Neural progenitor cell (in vitro differentiated cells): ENCODE measurements at regions not wholly inside any gene's neighbourhood (a gene's known extent, or its start where the extent isn't known, plus 50 kb on each side); places are given as distances from the start of the nearest gene placed in this dataset.

Experiments
- DNase-seq: peaks from one replicate; pipeline ENCODE4 v3.0.0-alpha.2; 2016; ENCODE audit warnings: low spot score
- H2AFZ ChIP-seq: fragments of 200-600 bp; sonication (generic); replicated peaks from 2 replicates; pipeline ENCODE4 v1.6.1; 2016; ENCODE audit warnings: antibody characterized with exemption
- H3F3A ChIP-seq: fragments of 200-600 bp; sonication (generic); 2 replicates; pipeline ENCODE4 v1.6.1; 2016; ENCODE audit warnings: antibody characterized with exemption, low read depth
- H3K27ac ChIP-seq: fragments of 200-600 bp; sonication (generic); 2 replicates; pipeline ENCODE4 v1.5.1; 2016; ENCODE audit warnings: mild to moderate bottlenecking
- H3K27me3 ChIP-seq: fragments of 200-600 bp; sonication (generic); 2 replicates; pipeline ENCODE4 v1.6.1; 2016; ENCODE audit warnings: mild to moderate bottlenecking, moderate library complexity
- H3K36me3 ChIP-seq: fragments of 200-600 bp; sonication (generic); 2 replicates; pipeline ENCODE4 v1.5.1; 2016
- H3K4me1 ChIP-seq: fragments of 200-600 bp; sonication (generic); 2 replicates; pipeline ENCODE4 v1.6.1; 2016; ENCODE audit warnings: mixed run types
- H3K4me2 ChIP-seq: fragments of 200-600 bp; sonication (generic); 2 replicates; pipeline ENCODE4 v1.6.1; 2016
- H3K4me3 ChIP-seq: fragments of 200-600 bp; sonication (generic); 2 replicates; pipeline ENCODE4 v1.5.1; 2016
- H3K79me2 ChIP-seq: fragments of 200-600 bp; sonication (generic); 2 replicates; pipeline ENCODE4 v1.6.1; 2016; ENCODE audit warnings: low read depth
- H3K9ac ChIP-seq: fragments of 200-600 bp; sonication (generic); 2 replicates; pipeline ENCODE4 v1.6.1; 2016
- H3K9me3 ChIP-seq: fragments of 200-600 bp; sonication (generic); 2 replicates; pipeline ENCODE4 v1.5.1; 2016; ENCODE audit warnings: low read depth
- H4K20me1 ChIP-seq: fragments of 200-600 bp; sonication (generic); 2 replicates; pipeline ENCODE4 v1.6.1; 2016; ENCODE audit warnings: low read depth
- H3K27ac Mint-ChIP-seq: 3 replicates; pipeline ENCODE4 v1.8.0; 2021; ENCODE audit warnings: mixed read lengths
- H3K27me3 Mint-ChIP-seq: 2 replicates; pipeline ENCODE4 v1.8.0; 2022; ENCODE audit warnings: low read depth, mild to moderate bottlenecking, inconsistent platforms, moderate library complexity, mixed read lengths; ENCODE audit not compliant: insufficient read depth
- H3K36me3 Mint-ChIP-seq: 3 replicates; pipeline ENCODE4 v1.8.0; 2021; ENCODE audit warnings: mixed read lengths
- H3K4me1 Mint-ChIP-seq: 3 replicates; pipeline ENCODE4 v1.8.0; 2021; ENCODE audit warnings: mixed read lengths
- H3K4me3 Mint-ChIP-seq: 3 replicates; pipeline ENCODE4 v1.8.0; 2021; ENCODE audit warnings: mild to moderate bottlenecking, moderate library complexity, mixed read lengths
- H3K9me3 Mint-ChIP-seq: 3 replicates; pipeline ENCODE4 v1.8.0; 2020; ENCODE audit warnings: mixed read lengths
- EZH2 ChIP-seq: fragments of 200-600 bp; sonication (generic); IDR thresholded peaks from 2 replicates; pipeline ENCODE4 v1.6.1; 2017; ENCODE audit warnings: antibody characterized with exemption, mild to moderate bottlenecking, moderate library complexity
- EZH2phosphoT487 ChIP-seq: fragments of 200-600 bp; sonication (generic); IDR thresholded peaks from 2 replicates; pipeline ENCODE4 v1.6.1; 2017; ENCODE audit warnings: antibody characterized with exemption
- TF ChIP-seq, protein P1 (sequence below): fragments of 200-600 bp; sonication (generic); IDR thresholded peaks from 2 replicates; pipeline ENCODE4 v1.5.1; 2017; ENCODE audit warnings: antibody characterized with exemption, mild to moderate bottlenecking

- H3K79me2 ChIP-seq, result no peaks in the 10 kb centered on the region
- no peaks in the 10 kb centered on the region for H3K36me3 ChIP-seq
- Mint-ChIP-seq H3K27me3 (no peaks in the 10 kb centered on the region), H3K27ac (no peak overlapping the region), H3K4me3 (no peak overlapping the region), H3K4me1 (no peaks in the 10 kb centered on the region), H3K36me3 (no peaks in the 10 kb centered on the region), H3K9me3 (no peaks in the 10 kb centered on the region)
- H3K4me3 ChIP-seq, result no peak overlapping the region
- DNase-seq, result no peak
- no peak overlapping the region for H3K4me2 ChIP-seq
- TF ChIP-seq EZH2 (no peak), EZH2phosphoT487 (no peak)
- TF ChIP-seq, protein P1, sequence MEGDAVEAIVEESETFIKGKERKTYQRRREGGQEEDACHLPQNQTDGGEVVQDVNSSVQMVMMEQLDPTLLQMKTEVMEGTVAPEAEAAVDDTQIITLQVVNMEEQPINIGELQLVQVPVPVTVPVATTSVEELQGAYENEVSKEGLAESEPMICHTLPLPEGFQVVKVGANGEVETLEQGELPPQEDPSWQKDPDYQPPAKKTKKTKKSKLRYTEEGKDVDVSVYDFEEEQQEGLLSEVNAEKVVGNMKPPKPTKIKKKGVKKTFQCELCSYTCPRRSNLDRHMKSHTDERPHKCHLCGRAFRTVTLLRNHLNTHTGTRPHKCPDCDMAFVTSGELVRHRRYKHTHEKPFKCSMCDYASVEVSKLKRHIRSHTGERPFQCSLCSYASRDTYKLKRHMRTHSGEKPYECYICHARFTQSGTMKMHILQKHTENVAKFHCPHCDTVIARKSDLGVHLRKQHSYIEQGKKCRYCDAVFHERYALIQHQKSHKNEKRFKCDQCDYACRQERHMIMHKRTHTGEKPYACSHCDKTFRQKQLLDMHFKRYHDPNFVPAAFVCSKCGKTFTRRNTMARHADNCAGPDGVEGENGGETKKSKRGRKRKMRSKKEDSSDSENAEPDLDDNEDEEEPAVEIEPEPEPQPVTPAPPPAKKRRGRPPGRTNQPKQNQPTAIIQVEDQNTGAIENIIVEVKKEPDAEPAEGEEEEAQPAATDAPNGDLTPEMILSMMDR, result no peak
- H3K27ac ChIP-seq, result no peak overlapping the region
- no peak overlapping the region for H2AFZ ChIP-seq
- no peaks in the 10 kb centered on the region for H3K27me3 ChIP-seq
- no peaks in the 10 kb centered on the region for H4K20me1 ChIP-seq
- H3K9ac ChIP-seq, result no peak overlapping the region
- H3F3A ChIP-seq, result no peaks in the 10 kb centered on the region
- H3K9me3 ChIP-seq, result no peaks in the 10 kb centered on the region
- H3K4me1 ChIP-seq, result no peaks in the 10 kb centered on the region
Measured at GRCh38 chr4:10184501-10184938, 67.9 kb upstream of the WDR1 start.

- TF ChIP-seq EZH2, result no peak
- Histone ChIP-seq H3K9ac (no peak overlapping the region), H3K9me3 (no peaks in the 10 kb centered on the region), H4K20me1 (no peaks in the 10 kb centered on the region), H3F3A (no peaks in the 10 kb centered on the region), H3K27me3 (no peaks in the 10 kb centered on the region), H3K4me2 (no peak overlapping the region), H3K4me1 (no peaks in the 10 kb centered on the region), H2AFZ (no peak overlapping the region), H3K27ac (no peak overlapping the region), H3K79me2 (no peaks in the 10 kb centered on the region), H3K4me3 (no peak overlapping the region), H3K36me3 (no peaks in the 10 kb centered on the region)
- no peak overlapping the region for H3K27ac Mint-ChIP-seq
- no peaks in the 10 kb centered on the region for H3K4me1 Mint-ChIP-seq
- DNase-seq, result no peak
- no peaks in the 10 kb centered on the region for H3K27me3 Mint-ChIP-seq
- no peaks in the 10 kb centered on the region for H3K9me3 Mint-ChIP-seq
- H3K4me3 Mint-ChIP-seq, result no peak overlapping the region
- H3K36me3 Mint-ChIP-seq, result no peaks in the 10 kb centered on the region
Measured at GRCh38 chr4:10184041-10184440, 67.4 kb upstream of the WDR1 start.

DNA sequence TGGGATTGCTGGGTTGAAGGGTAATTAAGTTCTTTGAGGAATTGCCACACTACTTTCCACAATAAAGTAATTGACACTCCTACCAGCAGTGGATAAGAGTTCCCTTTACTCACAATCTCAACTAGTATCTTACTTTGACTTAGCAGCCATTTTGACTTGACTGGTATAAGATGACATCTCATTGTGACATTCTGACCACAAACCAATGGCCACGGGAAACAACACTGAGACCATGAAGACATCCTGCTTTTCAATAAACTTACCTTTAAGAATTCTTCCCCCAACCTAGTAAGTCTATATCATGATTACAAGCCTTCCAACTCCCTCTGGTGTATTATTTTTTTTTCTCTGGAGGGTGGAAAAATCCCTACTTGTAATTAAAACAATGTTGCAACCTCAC, 66.9 kb upstream of the WDR1 start:
- Histone ChIP-seq H3K4me3 (no peak overlapping the region), H3K79me2 (no peaks in the 10 kb centered on the region), H3K27me3 (no peaks in the 10 kb centered on the region), H3K4me2 (no peak overlapping the region), H4K20me1 (no peaks in the 10 kb centered on the region), H3F3A (no peaks in the 10 kb centered on the region), H3K9ac (no peak overlapping the region), H2AFZ (no peak overlapping the region), H3K36me3 (no peaks in the 10 kb centered on the region), H3K4me1 (no peaks in the 10 kb centered on the region), H3K9me3 (no peaks in the 10 kb centered on the region), H3K27ac (no peak overlapping the region)
- Mint-ChIP-seq H3K27me3 (no peaks in the 10 kb centered on the region), H3K36me3 (no peaks in the 10 kb centered on the region), H3K4me3 (no peak overlapping the region), H3K27ac (no peak overlapping the region), H3K4me1 (no peaks in the 10 kb centered on the region), H3K9me3 (no peaks in the 10 kb centered on the region)
- TF ChIP-seq EZH2phosphoT487, result no peak
- TF ChIP-seq EZH2, result no peak
- TF ChIP-seq, protein P1, result no peak
- no peak for DNase-seq

DNA sequence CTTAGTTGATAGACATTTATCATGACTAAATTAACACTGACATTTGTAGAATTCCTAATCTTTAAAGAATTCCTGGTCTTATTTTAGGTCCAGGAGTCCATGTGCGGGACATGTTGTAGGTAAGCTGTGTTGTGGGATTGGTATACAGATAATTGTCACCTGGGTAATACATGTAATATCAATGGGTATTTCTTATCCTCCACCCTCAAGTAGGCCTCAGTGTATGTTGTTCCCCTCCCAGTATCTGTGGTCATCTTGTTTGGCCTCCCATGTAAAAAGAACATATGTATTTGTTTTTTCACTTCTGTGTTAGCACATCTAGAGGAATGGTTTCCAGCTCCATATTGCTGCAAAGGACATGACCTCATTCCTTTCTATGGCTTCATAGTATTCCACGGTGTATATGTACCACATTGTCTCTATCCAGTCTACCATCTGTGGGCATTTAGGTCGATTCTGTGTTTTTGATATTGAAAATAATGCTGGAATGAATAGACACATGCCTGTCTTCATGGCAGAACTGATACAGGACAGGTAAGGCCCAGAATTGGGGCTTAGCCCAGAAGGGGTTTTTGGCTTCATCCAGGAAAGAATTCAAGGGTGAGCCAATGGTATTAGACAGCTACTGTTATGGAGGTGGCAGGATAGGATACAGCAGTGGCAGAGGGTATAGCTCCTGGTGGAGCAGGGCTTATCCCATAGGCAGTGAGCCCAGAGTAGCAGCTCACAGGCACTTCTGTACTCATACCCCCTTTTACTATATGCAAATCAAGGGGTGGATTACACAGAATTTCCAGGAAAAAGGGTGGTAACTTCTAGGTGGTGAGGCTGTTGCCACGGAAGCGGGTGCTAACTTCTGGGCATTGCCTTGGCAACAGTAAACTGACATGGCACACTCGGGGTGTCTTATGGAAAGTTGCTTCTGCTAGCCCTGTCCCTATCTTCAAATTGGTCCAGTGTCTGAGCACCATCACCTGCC, 66.1 kb upstream of the WDR1 start:
- no peak overlapping the region for H3K27ac ChIP-seq
- Mint-ChIP-seq H3K4me1 (no peaks in the 10 kb centered on the region), H3K36me3 (no peaks in the 10 kb centered on the region), H3K9me3 (no peaks in the 10 kb centered on the region), H3K4me3 (no peak overlapping the region), H3K27me3 (no peaks in the 10 kb centered on the region), H3K27ac (no peak overlapping the region)
- H3K4me1 ChIP-seq, result no peaks in the 10 kb centered on the region
- H2AFZ ChIP-seq, result no peak overlapping the region
- no peaks in the 10 kb centered on the region for H3F3A ChIP-seq
- H4K20me1 ChIP-seq, result no peaks in the 10 kb centered on the region
- H3K4me2 ChIP-seq, result no peak overlapping the region
- TF ChIP-seq EZH2phosphoT487, result no peak
- no peak for TF ChIP-seq EZH2
- TF ChIP-seq, protein P1, result no peak
- H3K79me2 ChIP-seq, result no peaks in the 10 kb centered on the region
- H3K9me3 ChIP-seq, result no peaks in the 10 kb centered on the region
- no peak for DNase-seq
- H3K4me3 ChIP-seq, result no peak overlapping the region
- no peaks in the 10 kb centered on the region for H3K27me3 ChIP-seq
- H3K36me3 ChIP-seq, result no peaks in the 10 kb centered on the region
- H3K9ac ChIP-seq, result no peak overlapping the region
